ENCODE measurements at regions not wholly inside any gene's neighbourhood (a gene's known extent, or its start where the extent isn't known, plus 50 kb on each side); places are given as distances from the start of the nearest gene placed in this dataset.

DNA sequence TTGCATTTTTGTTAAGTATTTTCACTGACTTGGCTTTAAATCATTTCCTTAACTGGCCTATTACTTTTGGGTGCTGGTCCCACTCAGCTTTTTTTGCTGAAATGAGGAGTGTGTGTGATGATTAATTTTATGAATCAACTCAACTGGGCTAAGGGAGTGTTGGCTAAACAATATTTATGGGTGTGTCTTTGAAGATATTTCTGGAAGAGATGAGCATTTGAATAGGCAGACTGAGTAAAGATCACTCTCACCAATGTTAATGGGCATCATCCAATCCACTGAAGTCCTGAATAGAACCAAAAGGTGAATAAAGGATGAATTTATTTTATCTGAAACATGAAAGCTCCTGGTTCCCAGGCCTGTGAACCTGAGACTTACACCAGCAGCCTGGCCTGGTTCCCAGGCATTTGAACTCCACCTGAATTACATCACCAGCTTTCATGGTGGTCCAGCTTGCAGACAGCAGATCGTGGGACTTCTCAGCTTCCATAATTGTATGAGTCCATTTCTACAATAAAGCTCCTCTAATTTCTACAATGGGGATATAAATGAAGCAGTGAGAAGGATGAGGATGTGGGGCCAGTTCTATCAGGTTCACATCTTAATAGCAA is 241.3 kb upstream of the ZC3H12C start:
- no peaks in the 10 kb centered on the region for H3K9me3 Mint-ChIP-seq
- no peaks in the 10 kb centered on the region for H3K4me1 Mint-ChIP-seq (ENCODE audit: low read depth)
- no peaks in the 10 kb centered on the region for H3K36me3 Mint-ChIP-seq (ENCODE audit: low read depth)
- no peak overlapping the region for H3K27ac Mint-ChIP-seq
- no peak for DNase-seq
- no peak overlapping the region for H3K4me3 Mint-ChIP-seq
- H3K27me3 Mint-ChIP-seq: no peaks in the 10 kb centered on the region

DNA sequence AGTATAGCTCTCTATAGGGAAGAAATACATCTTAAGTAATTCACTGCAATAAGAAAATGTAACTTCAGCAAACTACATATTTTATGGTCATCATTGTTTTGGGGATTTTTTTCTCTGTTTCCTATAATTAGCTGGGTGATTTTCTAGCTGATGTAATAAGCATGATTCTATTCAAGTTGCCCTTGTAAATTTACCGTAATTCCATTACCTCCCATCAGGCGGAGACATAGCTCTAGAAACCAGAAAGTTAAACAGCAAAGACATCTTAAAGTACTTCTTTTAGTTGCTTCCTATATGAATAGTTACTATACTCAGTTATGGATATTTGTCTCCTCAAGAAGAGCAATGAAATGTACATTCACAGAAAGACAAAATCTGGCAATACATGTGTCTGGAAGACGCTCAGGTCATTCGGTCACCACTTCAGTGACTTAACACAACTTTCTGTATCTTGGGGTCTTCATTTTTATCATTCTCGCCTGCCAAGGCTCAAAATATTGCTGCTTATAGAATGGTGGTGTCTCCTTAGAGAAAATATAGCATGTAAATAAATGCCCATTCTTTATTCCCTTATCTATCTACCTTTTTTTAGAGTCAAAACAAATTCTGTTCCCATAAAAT is 239.9 kb upstream of the ZC3H12C start:
- H3K27ac Mint-ChIP-seq: no peak overlapping the region
- H3K4me3 Mint-ChIP-seq: no peak overlapping the region
- DNase-seq: no peak
- no peaks in the 10 kb centered on the region for H3K27me3 Mint-ChIP-seq
- no peaks in the 10 kb centered on the region for H3K9me3 Mint-ChIP-seq
- no peaks in the 10 kb centered on the region for H3K4me1 Mint-ChIP-seq (ENCODE audit: low read depth)
- no peaks in the 10 kb centered on the region for H3K36me3 Mint-ChIP-seq (ENCODE audit: low read depth)

DNA sequence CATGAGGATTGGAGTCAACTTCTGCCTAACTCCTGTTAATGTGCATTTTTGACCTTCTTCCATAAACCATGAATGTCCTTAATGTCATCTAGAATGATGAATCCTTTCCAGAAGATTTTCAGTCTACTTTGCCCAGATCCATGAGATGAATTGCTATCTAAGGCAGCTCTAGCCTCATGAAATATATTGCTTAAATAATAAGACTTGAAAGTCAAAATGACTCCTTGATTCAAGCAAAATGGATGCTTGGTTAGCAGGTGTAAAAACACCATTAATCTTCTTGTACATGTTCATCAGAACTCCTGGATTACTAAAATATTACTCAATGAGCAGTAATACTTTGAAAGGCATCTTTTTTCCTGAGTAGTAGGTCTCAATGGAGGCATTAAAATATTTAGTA is 238.5 kb upstream of the ZC3H12C start:
- DNase-seq: no peak
- Mint-ChIP-seq H3K27me3 (no peaks in the 10 kb centered on the region), H3K27ac (no peak overlapping the region), H3K4me3 (no peak overlapping the region), H3K9me3 (no peaks in the 10 kb centered on the region), H3K4me1 (ENCODE audit: low read depth) (no peaks in the 10 kb centered on the region), H3K36me3 (ENCODE audit: low read depth) (no peaks in the 10 kb centered on the region)

DNA sequence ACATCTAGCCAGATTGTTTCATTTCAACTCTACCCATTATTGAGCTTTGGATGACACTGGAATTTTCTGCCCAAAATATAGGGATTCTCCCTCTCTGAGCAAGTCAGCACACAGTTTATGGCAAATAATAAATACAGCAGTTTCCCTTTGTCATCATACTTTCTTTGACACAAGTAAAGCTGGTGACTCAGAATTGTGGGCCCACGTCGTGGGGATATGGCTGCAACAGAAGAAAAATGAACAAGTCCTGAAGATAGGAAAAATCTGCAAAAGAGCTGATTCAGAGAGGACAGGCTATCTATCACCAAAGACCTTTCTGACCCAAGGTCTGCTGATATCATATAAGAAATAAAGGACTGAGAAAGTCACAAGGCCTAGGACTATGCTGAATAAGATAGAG is 236.3 kb upstream of the ZC3H12C start:
- no peaks in the 10 kb centered on the region for H3K27me3 Mint-ChIP-seq
- DNase-seq: no peak
- no peaks in the 10 kb centered on the region for H3K4me1 Mint-ChIP-seq (ENCODE audit: low read depth)
- no peaks in the 10 kb centered on the region for H3K9me3 Mint-ChIP-seq
- H3K4me3 Mint-ChIP-seq: no peak overlapping the region
- no peaks in the 10 kb centered on the region for H3K36me3 Mint-ChIP-seq (ENCODE audit: low read depth)
- H3K27ac Mint-ChIP-seq: no peak overlapping the region

DNA sequence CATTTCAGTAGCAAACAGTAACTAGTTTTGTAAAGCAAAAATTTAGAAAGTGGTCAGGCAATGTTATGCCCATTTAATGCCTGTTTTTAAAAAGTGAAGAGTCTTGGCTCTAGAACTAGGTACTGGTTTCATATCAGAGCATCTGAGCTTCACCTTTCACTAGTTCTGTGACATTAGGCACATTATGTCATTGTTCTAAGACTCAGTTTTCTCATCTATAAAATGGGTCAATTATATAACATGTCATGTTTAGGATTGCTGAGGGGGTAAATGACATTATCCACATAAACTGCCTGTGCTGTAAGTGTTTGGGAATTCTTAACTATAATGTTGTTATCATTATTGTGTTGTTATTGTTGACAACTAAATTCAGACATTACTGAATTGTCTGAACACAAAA is 235.6 kb upstream of the ZC3H12C start:
- Mint-ChIP-seq H3K4me3 (no peak overlapping the region), H3K27ac (no peak overlapping the region), H3K27me3 (no peaks in the 10 kb centered on the region), H3K4me1 (ENCODE audit: low read depth) (no peaks in the 10 kb centered on the region), H3K9me3 (no peaks in the 10 kb centered on the region), H3K36me3 (ENCODE audit: low read depth) (no peaks in the 10 kb centered on the region)
- DNase-seq: no peak

DNA sequence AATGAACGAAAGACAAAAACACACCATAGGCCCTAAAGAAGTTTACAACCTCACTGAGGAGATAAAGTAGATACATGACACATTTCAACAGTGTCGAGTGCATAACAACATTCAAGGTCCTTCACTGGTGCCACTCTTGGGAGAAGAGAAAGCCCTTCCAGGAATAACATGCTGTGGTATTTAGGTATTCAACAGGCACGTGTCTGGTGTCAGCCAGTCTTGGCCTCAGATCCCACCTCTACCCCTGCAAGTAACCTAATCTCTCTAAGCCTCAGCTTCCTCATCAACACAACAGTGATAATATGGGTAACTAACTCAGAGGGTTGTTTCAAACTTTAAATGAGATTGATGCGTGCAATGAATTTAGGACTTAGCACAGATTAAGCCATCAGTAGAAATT is 235.0 kb upstream of the ZC3H12C start:
- H3K36me3 Mint-ChIP-seq (ENCODE audit: low read depth): no peaks in the 10 kb centered on the region
- no peak for DNase-seq
- no peak overlapping the region for H3K4me3 Mint-ChIP-seq
- no peaks in the 10 kb centered on the region for H3K27me3 Mint-ChIP-seq
- no peaks in the 10 kb centered on the region for H3K4me1 Mint-ChIP-seq (ENCODE audit: low read depth)
- H3K9me3 Mint-ChIP-seq: no peaks in the 10 kb centered on the region
- no peak overlapping the region for H3K27ac Mint-ChIP-seq

DNA sequence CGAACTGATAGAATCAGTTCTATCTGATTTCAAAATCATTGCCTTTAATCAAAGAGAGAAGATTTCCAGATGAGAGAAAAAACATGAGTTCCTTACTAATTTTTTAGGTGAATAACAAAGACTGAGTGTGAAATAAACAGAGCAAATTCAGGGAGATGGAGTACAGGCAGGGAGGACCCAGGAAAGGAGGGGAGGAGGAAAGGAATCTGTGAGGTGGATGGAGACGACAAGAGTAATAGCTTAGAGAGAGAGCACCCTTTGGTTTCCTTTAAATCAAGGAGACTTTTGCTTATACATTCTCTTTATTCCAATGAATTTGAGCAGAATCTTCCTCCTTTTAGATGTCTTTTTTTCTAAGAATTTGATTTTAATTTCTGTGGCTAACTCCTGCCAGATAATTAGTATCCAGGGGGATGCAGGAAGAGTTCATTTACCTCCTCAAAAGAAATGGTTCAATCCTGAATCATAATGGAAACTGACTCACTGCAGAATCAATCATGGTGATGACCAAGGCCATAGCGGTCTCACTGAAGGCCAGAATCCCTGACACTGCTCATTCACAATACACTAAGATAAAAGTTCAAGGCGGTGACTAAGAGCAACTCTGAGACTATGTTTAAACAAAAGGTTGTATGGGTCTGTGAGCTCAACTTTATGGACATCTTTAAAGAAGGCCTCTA is 234.0 kb upstream of the ZC3H12C start:
- H3K27me3 Mint-ChIP-seq: no peaks in the 10 kb centered on the region
- no peak for DNase-seq
- H3K36me3 Mint-ChIP-seq (ENCODE audit: low read depth): no peaks in the 10 kb centered on the region
- H3K4me3 Mint-ChIP-seq: no peak overlapping the region
- H3K4me1 Mint-ChIP-seq (ENCODE audit: low read depth): peaks cover 5% of the 10 kb centered on the region
- no peak overlapping the region for H3K27ac Mint-ChIP-seq
- H3K9me3 Mint-ChIP-seq: no peaks in the 10 kb centered on the region

DNA sequence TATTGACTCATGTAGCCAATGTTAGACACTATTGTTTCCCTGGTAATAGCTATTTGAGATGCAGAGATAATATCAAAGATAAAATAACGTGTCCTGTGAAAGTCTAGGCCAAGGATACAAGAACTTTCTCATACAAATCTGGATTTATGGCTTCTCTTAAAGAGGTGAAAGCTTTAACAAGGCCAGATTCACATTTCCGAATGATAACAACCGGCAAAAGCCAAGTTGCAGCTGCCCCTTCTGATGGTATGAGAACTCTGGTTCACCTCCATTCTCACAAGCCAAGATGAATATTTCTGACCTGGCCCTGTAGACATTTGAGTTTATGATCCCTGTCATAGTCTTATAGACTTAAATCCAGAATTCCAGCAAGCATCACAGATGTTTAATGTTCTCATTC is 230.4 kb upstream of the ZC3H12C start:
- H3K4me3 Mint-ChIP-seq: no peak overlapping the region
- no peak overlapping the region for H3K27ac Mint-ChIP-seq
- no peaks in the 10 kb centered on the region for H3K27me3 Mint-ChIP-seq
- no peak for DNase-seq
- peaks cover 10% of the 10 kb centered on the region for H3K4me1 Mint-ChIP-seq (ENCODE audit: low read depth)
- no peaks in the 10 kb centered on the region for H3K9me3 Mint-ChIP-seq
- H3K36me3 Mint-ChIP-seq (ENCODE audit: low read depth): no peaks in the 10 kb centered on the region

DNA sequence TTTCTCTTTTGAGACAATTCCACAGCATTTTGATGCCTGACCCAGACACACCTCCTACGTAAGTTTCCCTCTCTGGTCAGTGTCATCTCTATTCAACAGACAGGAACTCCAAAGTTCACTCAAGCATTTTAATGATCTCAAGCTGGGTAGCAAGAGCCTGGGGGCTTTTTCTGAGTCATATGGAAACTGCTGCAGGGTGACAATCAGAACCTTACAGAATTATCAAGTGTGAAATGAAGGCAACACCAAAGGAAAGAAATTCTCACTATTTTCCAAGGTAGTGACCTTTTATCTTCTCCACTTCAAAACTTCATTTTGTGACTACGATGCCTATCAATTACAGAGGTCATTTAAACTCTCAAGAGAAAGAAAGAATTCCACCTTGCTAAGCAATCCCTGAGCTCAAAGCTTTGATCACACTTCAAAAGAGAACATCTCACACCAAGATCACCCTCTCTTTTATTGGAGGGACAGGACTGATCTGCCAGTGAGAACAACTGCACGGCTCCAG is 229.0 kb upstream of the ZC3H12C start:
- peaks cover 10% of the 10 kb centered on the region for H3K4me1 Mint-ChIP-seq (ENCODE audit: low read depth)
- no peaks in the 10 kb centered on the region for H3K9me3 Mint-ChIP-seq
- H3K4me3 Mint-ChIP-seq: no peak overlapping the region
- no peak for DNase-seq
- no peaks in the 10 kb centered on the region for H3K36me3 Mint-ChIP-seq (ENCODE audit: low read depth)
- H3K27me3 Mint-ChIP-seq: no peaks in the 10 kb centered on the region
- H3K27ac Mint-ChIP-seq: peak overlapping the region; percentile 8

DNA sequence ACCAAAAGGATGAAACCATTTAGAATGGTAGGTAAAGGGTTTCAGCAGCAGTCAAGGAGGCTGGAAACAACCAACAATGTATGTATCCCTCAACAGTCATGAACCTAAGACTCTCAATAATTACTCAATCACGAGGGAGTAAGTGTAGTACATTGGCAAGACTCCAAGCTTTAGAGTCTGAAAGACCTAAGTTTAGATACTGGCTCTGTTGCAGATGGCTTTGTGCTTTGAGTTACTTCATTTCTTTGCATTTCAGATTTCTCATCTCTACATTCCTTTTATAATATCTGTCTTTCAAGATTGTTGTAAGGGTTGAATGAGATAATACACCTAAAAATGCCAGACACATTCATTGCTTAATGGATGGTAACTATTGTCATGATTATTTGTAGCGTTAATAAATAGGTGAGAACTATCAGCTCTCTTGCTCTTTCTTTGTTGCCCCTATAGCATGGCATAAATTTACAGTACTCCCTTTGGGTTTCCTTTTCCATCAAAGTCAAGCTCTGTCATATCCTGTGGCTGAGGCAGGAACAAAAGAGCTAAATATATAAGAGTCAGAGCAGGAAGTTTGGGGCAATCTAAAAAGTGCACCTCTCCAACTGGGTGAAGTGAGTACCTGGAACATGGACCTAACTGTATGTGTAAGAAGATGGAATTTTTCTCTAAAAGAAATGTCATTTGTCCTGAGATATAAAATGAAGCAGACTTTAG is 228.2 kb upstream of the ZC3H12C start:
- H3K36me3 Mint-ChIP-seq (ENCODE audit: low read depth): no peaks in the 10 kb centered on the region
- no peak for DNase-seq
- H3K9me3 Mint-ChIP-seq: no peaks in the 10 kb centered on the region
- no peaks in the 10 kb centered on the region for H3K27me3 Mint-ChIP-seq
- no peak overlapping the region for H3K4me3 Mint-ChIP-seq
- peaks cover 10% of the 10 kb centered on the region for H3K4me1 Mint-ChIP-seq (ENCODE audit: low read depth)
- no peak overlapping the region for H3K27ac Mint-ChIP-seq

DNA sequence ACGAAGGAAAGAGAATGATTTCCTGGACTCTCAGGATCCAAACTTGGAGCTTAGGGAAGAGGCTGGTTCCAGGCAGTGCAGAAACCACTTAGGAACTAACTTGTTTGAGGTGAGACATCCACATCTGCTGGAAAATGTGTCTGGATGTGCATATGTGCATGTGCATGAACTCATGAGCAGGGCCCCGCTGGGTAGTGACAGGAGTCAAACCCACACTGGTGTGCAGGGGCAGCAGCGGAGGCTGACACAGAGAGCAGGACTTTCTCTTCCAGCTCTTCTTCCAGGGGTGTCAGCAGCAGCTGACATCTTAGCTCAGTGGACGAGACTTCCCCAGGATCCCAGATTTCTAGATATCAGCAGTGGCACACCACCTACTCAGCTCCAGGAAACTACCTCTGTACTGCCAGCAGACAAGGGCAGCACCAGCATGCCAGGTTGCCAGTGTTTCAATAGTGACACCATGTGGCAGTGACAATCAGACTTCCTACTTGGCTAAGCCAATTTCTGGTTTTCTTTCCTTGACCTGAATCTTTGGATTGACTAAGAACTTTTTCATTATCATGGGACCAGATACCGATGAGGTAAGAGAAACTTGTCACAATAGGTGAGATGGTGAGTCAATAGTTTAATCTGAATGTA is 227.5 kb upstream of the ZC3H12C start:
- Mint-ChIP-seq H3K9me3 (no peaks in the 10 kb centered on the region), H3K36me3 (ENCODE audit: low read depth) (no peaks in the 10 kb centered on the region), H3K27ac (no peak overlapping the region), H3K4me3 (no peak overlapping the region), H3K4me1 (ENCODE audit: low read depth) (peaks cover 10% of the 10 kb centered on the region), H3K27me3 (no peaks in the 10 kb centered on the region)
- DNase-seq: no peak

DNA sequence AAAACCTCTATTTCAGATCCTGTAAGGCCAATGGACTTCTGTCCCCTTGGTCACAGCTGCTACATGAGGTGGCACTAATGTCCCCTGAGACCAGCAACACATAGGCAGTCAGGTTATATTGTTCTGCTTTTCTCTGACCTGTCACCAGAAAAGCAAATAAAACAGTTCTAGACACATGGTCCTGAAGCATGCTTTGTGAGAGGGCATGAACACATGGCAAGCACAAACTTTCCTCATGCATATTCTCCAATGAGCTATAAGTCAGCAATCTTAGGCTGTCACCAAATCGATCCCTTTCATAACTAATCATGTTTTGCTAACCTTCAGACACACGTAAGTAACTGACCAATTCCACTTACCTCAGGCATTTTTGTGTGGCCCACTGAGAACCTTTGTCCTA is 225.4 kb upstream of the ZC3H12C start:
- Mint-ChIP-seq H3K36me3 (ENCODE audit: low read depth) (no peaks in the 10 kb centered on the region), H3K9me3 (no peaks in the 10 kb centered on the region), H3K27me3 (no peaks in the 10 kb centered on the region), H3K27ac (no peak overlapping the region), H3K4me1 (ENCODE audit: low read depth) (peaks cover 10% of the 10 kb centered on the region), H3K4me3 (no peak overlapping the region)
- no peak for DNase-seq

DNA sequence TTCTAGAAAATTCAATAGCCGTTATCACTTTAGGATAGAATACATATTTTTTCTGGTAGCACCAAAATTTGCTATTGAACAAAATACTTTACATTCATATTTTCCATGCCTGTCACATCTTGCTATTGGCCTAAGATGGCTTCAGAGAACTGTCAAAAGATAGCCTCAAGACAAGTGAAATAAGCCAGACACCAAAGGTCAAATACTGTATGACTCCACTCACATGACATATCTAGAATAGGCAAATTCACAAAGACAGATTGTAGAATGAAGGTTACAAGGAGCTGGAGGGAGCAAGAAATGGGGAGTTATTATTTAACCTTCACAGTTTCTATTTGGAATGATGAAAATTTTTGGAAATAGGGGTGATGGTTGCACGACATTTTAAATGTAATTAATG is 223.7 kb upstream of the ZC3H12C start:
- Mint-ChIP-seq H3K4me1 (ENCODE audit: low read depth) (peaks cover 2% of the 10 kb centered on the region), H3K9me3 (no peaks in the 10 kb centered on the region), H3K4me3 (no peak overlapping the region), H3K27ac (no peak overlapping the region), H3K27me3 (no peaks in the 10 kb centered on the region), H3K36me3 (ENCODE audit: low read depth) (no peaks in the 10 kb centered on the region)
- DNase-seq: no peak

DNA sequence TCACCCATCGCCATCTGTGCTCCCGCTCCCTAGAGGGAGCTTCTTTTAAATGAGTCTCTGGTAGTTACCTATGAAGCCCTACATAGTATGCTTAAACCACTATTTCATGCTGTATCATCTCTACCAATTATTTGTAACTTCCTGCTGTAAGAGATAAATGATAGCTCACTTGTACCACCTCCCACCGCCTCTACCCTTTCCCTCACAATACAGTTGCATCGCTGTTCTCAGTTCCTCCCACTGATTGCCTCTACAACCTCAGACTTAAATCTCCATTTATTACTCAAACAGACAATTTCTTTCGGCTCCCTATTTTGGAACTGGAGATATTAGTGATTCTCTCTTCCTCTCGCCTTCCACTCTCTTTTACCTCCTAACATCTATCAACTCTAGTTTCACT is 222.9 kb upstream of the ZC3H12C start:
- no peaks in the 10 kb centered on the region for H3K4me1 Mint-ChIP-seq (ENCODE audit: low read depth)
- no peaks in the 10 kb centered on the region for H3K27me3 Mint-ChIP-seq
- no peak overlapping the region for H3K4me3 Mint-ChIP-seq
- H3K9me3 Mint-ChIP-seq: no peaks in the 10 kb centered on the region
- no peak overlapping the region for H3K27ac Mint-ChIP-seq
- no peaks in the 10 kb centered on the region for H3K36me3 Mint-ChIP-seq (ENCODE audit: low read depth)
- no peak for DNase-seq

Data from activated T-cell treated with anti-CD3 and anti-CD28 coated beads, Interleukin-2, amount 50 U/mL, for 24 hours (primary cell).